Ishikawa (cell line): ENCODE measurements at regions not wholly inside any gene's neighbourhood (a gene's known extent, or its start where the extent isn't known, plus 50 kb on each side); places are given as distances from the start of the nearest gene placed in this dataset.

Experiments
- CEBPB ChIP-seq: IDR thresholded peaks from 2 replicates; pipeline ENCODE4 v1.6.1; 2012
- CREB1 ChIP-seq: IDR thresholded peaks from 2 replicates; pipeline ENCODE4 v1.6.1; 2012; ENCODE audit warnings: low read depth
- EGR1 ChIP-seq: IDR thresholded peaks from 2 replicates; pipeline ENCODE4 v1.6.1; 2012
- EP300 ChIP-seq: IDR thresholded peaks from 2 replicates; pipeline ENCODE4 v1.6.1; 2012; ENCODE audit warnings: borderline replicate concordance
- FOXM1 ChIP-seq: IDR thresholded peaks from 2 replicates; pipeline ENCODE4 v1.6.1; 2012; ENCODE audit warnings: low read depth, borderline replicate concordance
- MAX ChIP-seq: IDR thresholded peaks from 2 replicates; pipeline ENCODE4 v1.6.1; 2012
- NFIC ChIP-seq: IDR thresholded peaks from 2 replicates; pipeline ENCODE4 v1.6.1; 2012
- RAD21 ChIP-seq: IDR thresholded peaks from 2 replicates; pipeline ENCODE4 v1.6.1; 2012; ENCODE audit warnings: low read depth
- REST ChIP-seq: IDR thresholded peaks from 2 replicates; pipeline ENCODE4 v1.6.1; 2012; ENCODE audit warnings: low read depth, mild to moderate bottlenecking
- TAF1 ChIP-seq: IDR thresholded peaks from 2 replicates; pipeline ENCODE4 v1.6.1; 2012; ENCODE audit warnings: low read depth, mild to moderate bottlenecking
- TCF12 ChIP-seq: IDR thresholded peaks from 2 replicates; pipeline ENCODE4 v1.6.1; 2012; ENCODE audit warnings: low read depth
- TEAD4 ChIP-seq: IDR thresholded peaks from 2 replicates; pipeline ENCODE4 v1.6.1; 2012
- USF1 ChIP-seq: IDR thresholded peaks from 2 replicates; pipeline ENCODE4 v1.6.1; 2012
- YY1 ChIP-seq: IDR thresholded peaks from 2 replicates; pipeline ENCODE4 v1.6.1; 2012; ENCODE audit warnings: low read depth
- ZBTB7A ChIP-seq: IDR thresholded peaks from 2 replicates; pipeline ENCODE4 v1.6.1; 2012; ENCODE audit warnings: low read depth

- no peak for TF ChIP-seq TCF12
- TF ChIP-seq CREB1: no peak
- no peak for TF ChIP-seq CEBPB
- TF ChIP-seq TAF1: no peak
- TF ChIP-seq FOXM1: no peak
- TF ChIP-seq REST: no peak
- TF ChIP-seq MAX: no peak
- TF ChIP-seq NFIC: no peak
Observed at GRCh38 chr10:83990126-83990525, 149.2 kb upstream of the GHITM start.

- TF ChIP-seq MAX (no peak), EP300 (no peak), RAD21 (peak; percentile 17; the same call in 1 of the 2 replicates), TCF12 (no peak), USF1 (no peak), TEAD4 (no peak)
Observed at GRCh38 chr10:83991986-83992753, 147.1 kb upstream of the GHITM start.

GRCh38 chr10:83994325-83994724 is 145.0 kb upstream of the GHITM start:
- TF ChIP-seq REST (no peak), USF1 (no peak), ZBTB7A (no peak), RAD21 (no peak), CREB1 (no peak), YY1 (no peak), TAF1 (no peak), MAX (no peak), EGR1 (no peak), NFIC (no peak), EP300 (no peak), FOXM1 (no peak), TEAD4 (no peak), CEBPB (no peak), TCF12 (no peak)

- no peak for TF ChIP-seq REST
- TF ChIP-seq RAD21: no peak
- TF ChIP-seq USF1: no peak
- TF ChIP-seq NFIC: no peak
- TF ChIP-seq TCF12: no peak
- no peak for TF ChIP-seq FOXM1
- TF ChIP-seq TAF1: no peak
Observed at GRCh38 chr10:83995738-83996331, 143.5 kb upstream of the GHITM start.
